ENCODE measurements at regions not wholly inside any gene's neighbourhood (a gene's known extent, or its start where the extent isn't known, plus 50 kb on each side); places are given as distances from the start of the nearest gene placed in this dataset.
"Not testable (repeated sequence)": the region's sequence is repeated elsewhere in the genome, so short reads cannot be mapped to it uniquely, and the experiment has no call there.

- DNase-seq: no peak
Measured at GRCh38 chr6:169918239-169918953, 167.0 kb downstream of the ERMARD start.

- no peak for DNase-seq
Measured at GRCh38 chr6:169917153-169917552, 165.7 kb downstream of the ERMARD start.

GRCh38 chr6:169915769-169916550 lies 164.5 kb downstream of the ERMARD start:
- no peak for DNase-seq

- DNase-seq: not testable (repeated sequence)
Measured at GRCh38 chr6:169913745-169914144, 162.3 kb downstream of the ERMARD start.

- DNase-seq: no peak
Measured at GRCh38 chr6:169913096-169913638, 161.7 kb downstream of the ERMARD start.

GRCh38 chr6:169912266-169913095 lies 161.1 kb downstream of the ERMARD start:
- peak in 1 of 2 experiments; percentile 4 for DNase-seq

GRCh38 chr6:169911264-169912263 lies 160.1 kb downstream of the ERMARD start:
- no peak for DNase-seq

- no peak for DNase-seq
Measured at GRCh38 chr6:169909113-169909512, 157.7 kb downstream of the ERMARD start.

GRCh38 chr6:169908403-169908933 lies 157.0 kb downstream of the ERMARD start:
- no peak for DNase-seq

GRCh38 chr6:169907419-169908115 lies 156.1 kb downstream of the ERMARD start:
- DNase-seq: no peak

GRCh38 chr6:169906688-169907418 lies 155.4 kb downstream of the ERMARD start:
- DNase-seq: no peak

GRCh38 chr6:169906004-169906687 lies 154.7 kb downstream of the ERMARD start:
- no peak for DNase-seq

GRCh38 chr6:169905041-169905807 lies 153.8 kb downstream of the ERMARD start:
- DNase-seq: no peak

GRCh38 chr6:169904051-169904922 lies 152.9 kb downstream of the ERMARD start:
- DNase-seq: no peak

- DNase-seq: no peak
Measured at GRCh38 chr6:169903122-169903521, 151.7 kb downstream of the ERMARD start.

- DNase-seq: no peak
Measured at GRCh38 chr6:169902604-169903003, 151.2 kb downstream of the ERMARD start.

GRCh38 chr6:169902070-169902469 lies 150.6 kb downstream of the ERMARD start:
- no peak for DNase-seq

Data from AML-193 (cell line).